ENCODE measurements at regions not wholly inside any gene's neighbourhood (a gene's known extent, or its start where the extent isn't known, plus 50 kb on each side); places are given as distances from the start of the nearest gene placed in this dataset.

GRCh38 chr2:239776436-239777005, 248.6 kb downstream of the NDUFA10 start:
- DNase-seq: no peak

GRCh38 chr2:239775623-239776435, 249.3 kb downstream of the NDUFA10 start:
- no peak for DNase-seq

GRCh38 chr2:239774933-239775622, 250.1 kb downstream of the NDUFA10 start:
- DNase-seq: no peak

GRCh38 chr2:239774142-239774462, 251.0 kb downstream of the NDUFA10 start:
- DNase-seq: no peak

- DNase-seq: no peak
Observed at GRCh38 chr2:239773228-239774141, 251.7 kb downstream of the NDUFA10 start.

- DNase-seq: no peak
Observed at GRCh38 chr2:239772721-239773120, 252.4 kb downstream of the NDUFA10 start.

GRCh38 chr2:239770246-239770639, 254.9 kb downstream of the NDUFA10 start:
- DNase-seq: no peak

GRCh38 chr2:239769554-239770245, 255.4 kb downstream of the NDUFA10 start:
- DNase-seq: no peak

GRCh38 chr2:239768907-239769553, 256.1 kb downstream of the NDUFA10 start:
- no peak for DNase-seq

GRCh38 chr2:239768031-239768790, 256.9 kb downstream of the NDUFA10 start:
- no peak for DNase-seq

- DNase-seq: no peak
Observed at GRCh38 chr2:239767021-239767905, 257.9 kb downstream of the NDUFA10 start.

GRCh38 chr2:239765911-239766310, 259.2 kb downstream of the NDUFA10 start:
- no peak for DNase-seq

GRCh38 chr2:239765076-239765845, 259.9 kb downstream of the NDUFA10 start:
- DNase-seq: no peak

- DNase-seq: no peak
Observed at GRCh38 chr2:239763433-239764097, 261.6 kb downstream of the NDUFA10 start.

GRCh38 chr2:239762655-239763269, 262.4 kb downstream of the NDUFA10 start:
- no peak for DNase-seq

- DNase-seq: no peak
Observed at GRCh38 chr2:239762106-239762505, 263.0 kb downstream of the NDUFA10 start.

GRCh38 chr2:239760596-239760995, 264.5 kb downstream of the NDUFA10 start:
- no peak for DNase-seq

- no peak for DNase-seq
Observed at GRCh38 chr2:239758279-239758877, 266.8 kb downstream of the NDUFA10 start.

All from activated naive CD4-positive, alpha-beta T cell (primary cell).